Cardiac fibroblast (primary cell): ENCODE measurements at regions not wholly inside any gene's neighbourhood (a gene's known extent, or its start where the extent isn't known, plus 50 kb on each side); places are given as distances from the start of the nearest gene placed in this dataset.

Source experiments
- DNase-seq, 2 donors: peaks; one replicate each; pipeline versions ENCODE4 v3.0.0 to v3.0.0-alpha.2; 2010; ENCODE audit warnings: low read depth in 2 of 2
- H3K4me3 ChIP-seq, 2 donors: replicated peaks in 1 of 2; 1 replicate in 1 of 2; 2 replicates in 1 of 2; pipeline ENCODE4 v1.5.1; 2011; ENCODE audit warnings: low read depth in 2 of 2, low read length in 2 of 2, mild to moderate bottlenecking in 2 of 2, moderate library complexity in 1 of 2
- TF ChIP-seq, protein P1 (sequence below): IDR thresholded peaks from one replicate; pipeline ENCODE4 v1.5.1; 2011; ENCODE audit warnings: low read depth, mild to moderate bottlenecking, low read length, inconsistent platforms

DNA sequence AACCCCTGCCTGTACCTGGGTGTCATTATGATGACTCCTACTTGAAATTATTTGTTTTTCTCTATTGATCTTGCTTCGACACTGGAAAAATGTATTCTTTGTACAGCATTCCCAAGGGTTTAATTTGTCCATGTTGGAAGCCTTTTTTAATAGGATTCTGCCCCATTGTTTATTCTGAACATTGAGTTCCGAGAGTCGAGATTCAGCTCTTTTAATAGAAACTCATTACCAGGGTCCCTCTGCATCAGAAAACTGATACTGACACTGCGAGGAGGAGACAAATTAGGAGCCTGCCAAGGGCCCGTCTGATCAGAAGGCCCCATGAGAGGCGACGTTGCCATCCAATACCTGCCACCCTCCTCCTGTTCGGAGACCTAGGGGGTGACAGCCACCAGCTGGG lies 260.5 kb upstream of the ZMIZ1 start:
- H3K4me3 ChIP-seq, result no peak overlapping the region
- TF ChIP-seq, protein P1, sequence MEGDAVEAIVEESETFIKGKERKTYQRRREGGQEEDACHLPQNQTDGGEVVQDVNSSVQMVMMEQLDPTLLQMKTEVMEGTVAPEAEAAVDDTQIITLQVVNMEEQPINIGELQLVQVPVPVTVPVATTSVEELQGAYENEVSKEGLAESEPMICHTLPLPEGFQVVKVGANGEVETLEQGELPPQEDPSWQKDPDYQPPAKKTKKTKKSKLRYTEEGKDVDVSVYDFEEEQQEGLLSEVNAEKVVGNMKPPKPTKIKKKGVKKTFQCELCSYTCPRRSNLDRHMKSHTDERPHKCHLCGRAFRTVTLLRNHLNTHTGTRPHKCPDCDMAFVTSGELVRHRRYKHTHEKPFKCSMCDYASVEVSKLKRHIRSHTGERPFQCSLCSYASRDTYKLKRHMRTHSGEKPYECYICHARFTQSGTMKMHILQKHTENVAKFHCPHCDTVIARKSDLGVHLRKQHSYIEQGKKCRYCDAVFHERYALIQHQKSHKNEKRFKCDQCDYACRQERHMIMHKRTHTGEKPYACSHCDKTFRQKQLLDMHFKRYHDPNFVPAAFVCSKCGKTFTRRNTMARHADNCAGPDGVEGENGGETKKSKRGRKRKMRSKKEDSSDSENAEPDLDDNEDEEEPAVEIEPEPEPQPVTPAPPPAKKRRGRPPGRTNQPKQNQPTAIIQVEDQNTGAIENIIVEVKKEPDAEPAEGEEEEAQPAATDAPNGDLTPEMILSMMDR, result no peak
- DNase-seq, result no peak

GRCh38 chr10:78808736-78809367 lies 259.9 kb upstream of the ZMIZ1 start:
- H3K4me3 ChIP-seq, result no peak overlapping the region
- TF ChIP-seq, protein P1, result no peak
- no peak for DNase-seq

GRCh38 chr10:78811174-78811573 lies 257.6 kb upstream of the ZMIZ1 start:
- H3K4me3 ChIP-seq, result no peak overlapping the region
- TF ChIP-seq, protein P1, result no peak
- peak in 1 of 2 donors; percentile 22 for DNase-seq

- H3K4me3 ChIP-seq, result no peak overlapping the region
- TF ChIP-seq, protein P1, result no peak
- DNase-seq, result no peak
These were observed 256.0 kb upstream of the ZMIZ1 start for GRCh38 chr10:78812571-78813318.

DNA sequence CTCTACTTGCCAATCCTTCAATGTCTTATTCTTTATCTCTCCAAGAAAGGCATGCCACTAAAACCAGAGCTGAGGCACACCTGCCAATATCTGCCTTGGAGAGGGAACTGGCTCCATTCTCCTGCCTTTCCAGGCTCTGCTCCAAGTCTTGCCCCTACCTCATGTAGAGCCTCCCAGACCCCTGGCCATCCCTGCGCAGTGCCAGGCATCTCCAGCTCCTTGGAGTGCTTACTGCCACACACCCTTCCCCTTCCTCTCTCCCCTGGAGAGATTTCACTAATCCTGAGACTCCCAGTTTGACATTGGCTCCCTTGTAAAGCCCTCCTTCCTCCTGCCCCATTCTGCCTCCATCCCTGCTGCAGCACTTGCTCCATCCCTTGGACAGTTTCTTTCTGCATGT lies 255.2 kb upstream of the ZMIZ1 start:
- DNase-seq, result no peak
- no peak overlapping the region for H3K4me3 ChIP-seq
- TF ChIP-seq, protein P1, result no peak

DNA sequence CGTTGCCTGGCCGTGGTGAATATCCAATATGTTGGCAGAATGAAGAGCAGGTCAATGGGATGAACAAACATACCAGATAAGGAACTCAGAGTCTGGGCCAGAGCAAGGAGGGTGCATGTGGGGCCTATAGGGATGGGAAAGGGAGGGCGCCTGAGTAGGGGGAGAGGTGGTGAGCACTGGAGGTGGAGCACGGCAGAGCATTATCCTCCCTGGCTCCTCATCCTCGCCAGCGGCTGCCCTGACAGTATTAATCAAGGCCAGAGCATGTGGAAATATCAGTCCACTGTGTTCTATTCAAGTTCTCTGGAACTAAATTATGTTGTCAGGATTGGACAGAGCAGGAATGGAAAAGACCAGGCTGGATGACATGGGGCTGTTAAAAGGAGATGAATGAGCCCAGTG lies 254.8 kb upstream of the ZMIZ1 start:
- no peak for DNase-seq
- TF ChIP-seq, protein P1, result no peak
- no peak overlapping the region for H3K4me3 ChIP-seq
